Heart right ventricle (tissue), 16 donors: ENCODE measurements at regions not wholly inside any gene's neighbourhood (a gene's known extent, or its start where the extent isn't known, plus 50 kb on each side); places are given as distances from the start of the nearest gene placed in this dataset.

ENCODE experiments used
- ATAC-seq, 8 donors: fragments of 200-7000 bp; cut with Tn5 transposase; one replicate each; pipeline ENCODE4 v1.9.1; 2020; ENCODE audit warnings: mild to moderate bottlenecking in 8 of 8, moderate library complexity in 8 of 8, moderate number of reproducible peaks in 1 of 8
- DNase-seq, 2 donors: peaks; one replicate each; pipeline ENCODE4 v3.0.0-alpha.2; 2020
- H3K27ac ChIP-seq, 10 donors: fragments of 200-600 bp; sonication (generic) in 2 of 10; one replicate each; pipeline versions ENCODE4 v1.5.0 to v1.8.0; 2020 to 2022; ENCODE audit warnings: mild to moderate bottlenecking in 3 of 10
- H3K27me3 ChIP-seq, 7 donors: fragments of 200-600 bp; one replicate each; pipeline ENCODE4 v1.8.0; 2021 to 2022; ENCODE audit warnings: mild to moderate bottlenecking in 2 of 7
- H3K36me3 ChIP-seq, 9 donors: fragments of 200-600 bp; sonication (generic) in 1 of 9; one replicate each; pipeline versions ENCODE4 v1.5.0 to v1.8.0; 2020 to 2022; ENCODE audit warnings: mild to moderate bottlenecking in 2 of 9
- H3K4me1 ChIP-seq, 9 donors: fragments of 200-600 bp; sonication (generic) in 1 of 9; one replicate each; pipeline versions ENCODE4 v1.5.0 to v1.8.0; 2020 to 2022; ENCODE audit warnings: mild to moderate bottlenecking in 4 of 9
- H3K4me3 ChIP-seq, 10 donors: fragments of 200-600 bp; sonication (generic) in 2 of 10; one replicate each; pipeline versions ENCODE4 v1.5.0 to v1.8.0; 2020 to 2022; ENCODE audit warnings: mild to moderate bottlenecking in 7 of 10, moderate library complexity in 2 of 10
- H3K9me3 ChIP-seq, 11 donors: fragments of 200-600 bp in 10 of 11; sonication (generic) in 2 of 11; one replicate each; pipeline versions ENCODE4 v1.5.0 to v1.8.0; 2013 to 2022; ENCODE audit warnings: mild to moderate bottlenecking in 2 of 11, control low read depth in 1 of 11, moderate library complexity in 1 of 11
- CTCF ChIP-seq, 9 donors: fragments of 200-600 bp; sonication (generic) in 2 of 9; IDR thresholded peaks; one replicate each; pipeline versions ENCODE4 v1.5.0 to v1.8.0; 2021 to 2022; ENCODE audit warnings: antibody characterized with exemption in 9 of 9, mild to moderate bottlenecking in 5 of 9, moderate library complexity in 1 of 9
- WGBS, 2 donors: extraction: QIAGEN DNeasy Blood & Tissue Kit; methylation state at CpG; one replicate each; pipeline ENCODE4 v1.1.7; 2013; ENCODE audit warnings: inconsistent platforms in 1 of 2; 5-methylcytosine and 5-hydroxymethylcytosine counted together
- intact Hi-C, 10 donors: fragments of 100-400 bp; cut with DNase I; formaldehyde crosslinking; loops; one replicate each; pipeline versions ENCODE4 v1.11.1 to v1.14.2; 2022
- donor health status: Arrhythmogenic right ventricular cardiomyopathy.
- donor health status: ischemic (EF 13 %, LVEDD 7.1; RV severe dilation, severe dysfunction).
- donor health status: healthy with polysubstance abuse.
- donor health status: DM: no; HTN: yes; CAD: no.
- donor health status: DM: no; HTN: no; CAD: no.
- donor health status: ischemic (EF 25% LVEDD 6.9; RV normal size, moderate dysfunction).
- donor health status: ischemic (EF 25% LVEDD 5.7; RV mildly dilated, moderate dysfunction).
- donor health status: healthy.
- donor health status: DM: yes; HTN: yes; CAD: no.
- donor health status: Ischemic cardiomyopathy.
- donor health status: ischemic (EF 35%, LVEDD 5.7; RV mildly dilated, moderate dysfunction).
- donor health status: nonischemic (EF 11% LVEDD 7.7; RV severe dilation, severe dysfunction).
- donor health status: DM: yes; HTN: yes; CAD: no.
- donor health status: PGD.
- donor health status: ischemic (EF 29% LVEDD 5.4; RV normal size, mild dysfunction).
- donor health status: nonischemic (EF 23%, LVEDD 6.1; RV moderate dilation, normal function).

- WGBS, 2 donors: 47% methylated on average over 10 of the region's 10 CpGs
- TF ChIP-seq CTCF (IDR thresholded peaks at IDR 0.05): no peak
- Histone ChIP-seq H3K9me3 (peaks cover 0 to 42% (median 9%) of the 10 kb centered on the region in 11 donors), H3K4me1 (peaks cover 0 to 17% (median 0%) of the 10 kb centered on the region in 9 donors), H3K36me3 (no peaks in the 10 kb centered on the region), H3K27me3 (no peaks in the 10 kb centered on the region), H3K27ac (peak overlapping the region in 4 of 10 donors; percentile 25 to 64 (median 48)), H3K4me3 (peak overlapping the region in 1 of 10 donors; percentile 5)
- ATAC-seq (peak in 6 of 8 donors; percentile 31 to 92 (median 66)), DNase-seq (peak in 1 of 2 donors; percentile 43)
- intact Hi-C loops: no loop called here
These were observed 764.4 kb downstream of the LIG4 start for GRCh38 chr13:107450931-107451330.

GRCh38 chr13:107450431-107450830 lies 764.9 kb downstream of the LIG4 start:
- H3K9me3 ChIP-seq: peaks cover 0 to 37% (median 9%) of the 10 kb centered on the region in 11 donors
- H3K4me3 ChIP-seq: no peak overlapping the region
- TF ChIP-seq CTCF (IDR thresholded peaks at IDR 0.05): no peak
- peak overlapping the region in 3 of 10 donors; percentile 7 to 64 (median 36) for H3K27ac ChIP-seq
- H3K27me3 ChIP-seq: no peaks in the 10 kb centered on the region
- intact Hi-C loops: no loop called here
- H3K4me1 ChIP-seq: peaks cover 0 to 17% (median 0%) of the 10 kb centered on the region in 9 donors
- no peak for ATAC-seq
- 60 to 66% methylated on average over 6 of the region's 6 CpGs for WGBS, 2 donors
- no peaks in the 10 kb centered on the region for H3K36me3 ChIP-seq
- no peak for DNase-seq

GRCh38 chr13:107447591-107447990 lies 767.7 kb downstream of the LIG4 start:
- Histone ChIP-seq H3K27ac (no peak overlapping the region), H3K4me1 (peaks cover 0 to 17% (median 0%) of the 10 kb centered on the region in 9 donors), H3K36me3 (no peaks in the 10 kb centered on the region), H3K4me3 (no peak overlapping the region), H3K9me3 (peaks cover 0 to 12% (median 0%) of the 10 kb centered on the region in 11 donors), H3K27me3 (no peaks in the 10 kb centered on the region)
- no peak for DNase-seq
- intact Hi-C loops: no loop called here
- TF ChIP-seq CTCF (IDR thresholded peaks at IDR 0.05): no peak
- WGBS, 2 donors: 78 to 86% methylated on average over 4 of the region's 4 CpGs
- no peak for ATAC-seq

GRCh38 chr13:107441279-107441678 lies 774.1 kb downstream of the LIG4 start:
- 82 to 84% methylated on average over 3 of the region's 3 CpGs for WGBS, 2 donors
- no peak for TF ChIP-seq CTCF (IDR thresholded peaks at IDR 0.05)
- DNase-seq: no peak
- intact Hi-C loops: no loop called here
- H3K4me1 ChIP-seq: no peaks in the 10 kb centered on the region
- no peak overlapping the region for H3K27ac ChIP-seq
- no peaks in the 10 kb centered on the region for H3K9me3 ChIP-seq
- ATAC-seq: no peak
- no peaks in the 10 kb centered on the region for H3K27me3 ChIP-seq
- no peak overlapping the region for H3K4me3 ChIP-seq
- H3K36me3 ChIP-seq: no peaks in the 10 kb centered on the region
